Hepatocyte (in vitro differentiated cells): ENCODE measurements at regions not wholly inside any gene's neighbourhood (a gene's known extent, or its start where the extent isn't known, plus 50 kb on each side); places are given as distances from the start of the nearest gene placed in this dataset.

Experiments
- DNase-seq: peaks from one replicate; pipeline ENCODE4 v3.0.0-alpha.2; 2016; ENCODE audit warnings: low spot score
- H2AFZ ChIP-seq: fragments of 200-600 bp; sonication (generic); 2 replicates; pipeline ENCODE4 v1.6.0; 2016; ENCODE audit warnings: antibody characterized with exemption, mild to moderate bottlenecking
- H3K27ac ChIP-seq: fragments of 200-600 bp; sonication (generic); 2 replicates; pipeline ENCODE4 v1.5.1; 2016; ENCODE audit warnings: mild to moderate bottlenecking
- H3K27me3 ChIP-seq: fragments of 200-600 bp; sonication (generic); 2 replicates; pipeline ENCODE4 v1.6.1; 2016
- H3K36me3 ChIP-seq: fragments of 200-600 bp; sonication (generic); replicated peaks from 2 replicates; pipeline ENCODE4 v1.5.1; 2016; ENCODE audit warnings: low read depth; ENCODE audit not compliant: insufficient read depth
- H3K4me1 ChIP-seq: fragments of 200-600 bp; sonication (generic); 2 replicates; pipeline ENCODE4 v1.5.1; 2016; ENCODE audit warnings: mild to moderate bottlenecking, moderate library complexity; ENCODE audit not compliant: insufficient read depth
- H3K4me2 ChIP-seq: fragments of 200-600 bp; sonication (generic); 2 replicates; pipeline ENCODE4 v1.6.0; 2016
- H3K4me3 ChIP-seq: fragments of 200-600 bp; sonication (generic); 2 replicates; pipeline ENCODE4 v1.5.1; 2016; ENCODE audit warnings: mild to moderate bottlenecking
- H3K79me2 ChIP-seq: fragments of 200-600 bp; sonication (generic); 2 replicates; pipeline ENCODE4 v1.6.0; 2017; ENCODE audit warnings: mild to moderate bottlenecking
- H3K9me2 ChIP-seq: fragments of 200-600 bp; sonication (generic); replicated peaks from 2 replicates; pipeline ENCODE4 v1.6.0; 2017; ENCODE audit warnings: mild to moderate bottlenecking; ENCODE audit not compliant: insufficient read depth
- H3K9me3 ChIP-seq: fragments of 200-600 bp; sonication (generic); 2 replicates; pipeline ENCODE4 v1.5.1; 2016; ENCODE audit warnings: low read depth, mild to moderate bottlenecking
- H4K20me1 ChIP-seq: fragments of 200-600 bp; sonication (generic); 2 replicates; pipeline ENCODE4 v1.6.0; 2016; ENCODE audit warnings: mild to moderate bottlenecking; ENCODE audit not compliant: insufficient read depth, poor library complexity, severe bottlenecking
- CTCF ChIP-seq: fragments of 200-600 bp; sonication (generic); IDR thresholded peaks from 2 replicates; pipeline ENCODE4 v1.5.1; 2016; ENCODE audit warnings: antibody characterized with exemption, mild to moderate bottlenecking; ENCODE audit not compliant: poor library complexity
- EZH2 ChIP-seq: fragments of 200-600 bp; sonication (generic); IDR thresholded peaks from 2 replicates; pipeline ENCODE4 v1.6.1; 2016; ENCODE audit warnings: antibody characterized with exemption, mild to moderate bottlenecking, borderline replicate concordance
- EZH2phosphoT487 ChIP-seq: fragments of 200-600 bp; sonication (generic); IDR thresholded peaks from one replicate; pipeline ENCODE4 v1.6.1; 2018; ENCODE audit warnings: antibody characterized with exemption, mild to moderate bottlenecking, low read depth, moderate library complexity; ENCODE audit not compliant: unreplicated experiment, severe bottlenecking
- WGBS: methylation state at CpG from one replicate; pipeline ENCODE4 v1.1.6; 2016; ENCODE audit warnings: low lambda C conversion rate; ENCODE audit errors: missing lambda C conversion rate; 5-methylcytosine and 5-hydroxymethylcytosine counted together

- Histone ChIP-seq H3K36me3 (no peaks in the 10 kb centered on the region), H3K79me2 (no peaks in the 10 kb centered on the region), H3K4me1 (no peaks in the 10 kb centered on the region), H3K27ac (no peak overlapping the region), H3K9me2 (no peaks in the 10 kb centered on the region), H3K27me3 (peaks cover 49% of the 10 kb centered on the region), H3K4me2 (peak overlapping the region; percentile 100), H4K20me1 (no peaks in the 10 kb centered on the region), H2AFZ (peak overlapping the region; percentile 77), H3K4me3 (peak overlapping the region; percentile 90), H3K9me3 (no peaks in the 10 kb centered on the region)
- 18% methylated on average over 22 of the region's 35 CpGs for WGBS
- TF ChIP-seq EZH2phosphoT487 (no peak), EZH2 (no peak), CTCF (no peak)
- DNase-seq: peak; percentile 49
These were observed 335.8 kb upstream of the THRB start for GRCh38 chr3:24830230-24831152.

- H3K4me1 ChIP-seq: no peaks in the 10 kb centered on the region
- TF ChIP-seq EZH2phosphoT487 (no peak), CTCF (no peak), EZH2 (no peak)
- H3K9me3 ChIP-seq: no peaks in the 10 kb centered on the region
- H3K4me3 ChIP-seq: no peak overlapping the region
- no peaks in the 10 kb centered on the region for H3K9me2 ChIP-seq
- 72% methylated on average over 6 of the region's 6 CpGs for WGBS
- peaks cover 45% of the 10 kb centered on the region for H3K27me3 ChIP-seq
- H3K36me3 ChIP-seq: no peaks in the 10 kb centered on the region
- no peak overlapping the region for H3K27ac ChIP-seq
- no peaks in the 10 kb centered on the region for H4K20me1 ChIP-seq
- no peaks in the 10 kb centered on the region for H3K79me2 ChIP-seq
- no peak for DNase-seq
- H2AFZ ChIP-seq: no peak overlapping the region
- H3K4me2 ChIP-seq: peak overlapping the region; percentile 100
These were observed 336.6 kb upstream of the THRB start for GRCh38 chr3:24831221-24831620.

GRCh38 chr3:24832891-24833290, 338.2 kb upstream of the THRB start:
- no peaks in the 10 kb centered on the region for H3K9me2 ChIP-seq
- no peaks in the 10 kb centered on the region for H3K4me1 ChIP-seq
- no peaks in the 10 kb centered on the region for H3K36me3 ChIP-seq
- no peak overlapping the region for H3K27ac ChIP-seq
- H3K27me3 ChIP-seq: peaks cover 35% of the 10 kb centered on the region
- no peaks in the 10 kb centered on the region for H3K9me3 ChIP-seq
- WGBS: 87% methylated on average over 5 of the region's 5 CpGs
- H3K4me3 ChIP-seq: no peak overlapping the region
- H4K20me1 ChIP-seq: no peaks in the 10 kb centered on the region
- TF ChIP-seq EZH2phosphoT487: no peak
- TF ChIP-seq EZH2: no peak
- no peak for TF ChIP-seq CTCF
- H3K4me2 ChIP-seq: no peak overlapping the region
- no peak overlapping the region for H2AFZ ChIP-seq
- no peak for DNase-seq
- H3K79me2 ChIP-seq: no peaks in the 10 kb centered on the region
